ENCODE measurements at regions not wholly inside any gene's neighbourhood (a gene's known extent, or its start where the extent isn't known, plus 50 kb on each side); places are given as distances from the start of the nearest gene placed in this dataset.

GRCh38 chr6:103798166-103798565 lies 1061.6 kb downstream of the HACE1 start:
- TF ChIP-seq, protein P1, sequence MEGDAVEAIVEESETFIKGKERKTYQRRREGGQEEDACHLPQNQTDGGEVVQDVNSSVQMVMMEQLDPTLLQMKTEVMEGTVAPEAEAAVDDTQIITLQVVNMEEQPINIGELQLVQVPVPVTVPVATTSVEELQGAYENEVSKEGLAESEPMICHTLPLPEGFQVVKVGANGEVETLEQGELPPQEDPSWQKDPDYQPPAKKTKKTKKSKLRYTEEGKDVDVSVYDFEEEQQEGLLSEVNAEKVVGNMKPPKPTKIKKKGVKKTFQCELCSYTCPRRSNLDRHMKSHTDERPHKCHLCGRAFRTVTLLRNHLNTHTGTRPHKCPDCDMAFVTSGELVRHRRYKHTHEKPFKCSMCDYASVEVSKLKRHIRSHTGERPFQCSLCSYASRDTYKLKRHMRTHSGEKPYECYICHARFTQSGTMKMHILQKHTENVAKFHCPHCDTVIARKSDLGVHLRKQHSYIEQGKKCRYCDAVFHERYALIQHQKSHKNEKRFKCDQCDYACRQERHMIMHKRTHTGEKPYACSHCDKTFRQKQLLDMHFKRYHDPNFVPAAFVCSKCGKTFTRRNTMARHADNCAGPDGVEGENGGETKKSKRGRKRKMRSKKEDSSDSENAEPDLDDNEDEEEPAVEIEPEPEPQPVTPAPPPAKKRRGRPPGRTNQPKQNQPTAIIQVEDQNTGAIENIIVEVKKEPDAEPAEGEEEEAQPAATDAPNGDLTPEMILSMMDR (IDR thresholded peaks at IDR 0.05): no peak
- no peak for TF ChIP-seq POLR2A (IDR thresholded peaks at IDR 0.05)
